ENCODE measurements at regions not wholly inside any gene's neighbourhood (a gene's known extent, or its start where the extent isn't known, plus 50 kb on each side); places are given as distances from the start of the nearest gene placed in this dataset.

GRCh38 chr5:136620621-136621020 is 255.3 kb upstream of the TRPC7 start:
- no peaks in the 10 kb centered on the region for H4K20me1 ChIP-seq (ENCODE audit: insufficient read depth)
- no peaks in the 10 kb centered on the region for H3K36me3 ChIP-seq (ENCODE audit: insufficient read depth, low read length)
- no peak overlapping the region for H3K4me2 ChIP-seq (ENCODE audit: low read length)
- no peaks in the 10 kb centered on the region for H3K79me2 ChIP-seq (replicated peaks; ENCODE audit: insufficient read depth, low read length)
- H2AFZ ChIP-seq (ENCODE audit: low read depth, low read length) = no peak overlapping the region
- no peak overlapping the region for H3K9ac ChIP-seq (ENCODE audit: low read length)
- H3K27ac ChIP-seq (ENCODE audit: low read length) = no peak overlapping the region
- TF ChIP-seq MXI1 (conservative IDR thresholded peaks at IDR 0.05; ENCODE audit: poor library complexity, severe bottlenecking) = no peak
- no peak for TF ChIP-seq CTCF (IDR thresholded peaks at IDR 0.05; ENCODE audit: poor library complexity, severe bottlenecking)
- TF ChIP-seq SMC3 (conservative IDR thresholded peaks at IDR 0.05; ENCODE audit: poor library complexity) = no peak
- TF ChIP-seq REST (IDR thresholded peaks at IDR 0.05; ENCODE audit: borderline replicate concordance) = no peak
- TF ChIP-seq RAD21 (conservative IDR thresholded peaks at IDR 0.05) = no peak
- no peak for TF ChIP-seq EZH2 (IDR thresholded peaks at IDR 0.05; ENCODE audit: borderline replicate concordance, insufficient read depth, low read length, poor library complexity, severe bottlenecking)
- no peak for TF ChIP-seq TAF1 (IDR thresholded peaks at IDR 0.05; ENCODE audit: low read depth)
- TF ChIP-seq EP300 (conservative IDR thresholded peaks at IDR 0.05; ENCODE audit: poor library complexity, severe bottlenecking) = no peak
- no peak for TF ChIP-seq POLR2AphosphoS5 (IDR thresholded peaks at IDR 0.05)
- no peaks in the 10 kb centered on the region for H3K9me2 ChIP-seq (ENCODE audit: insufficient read depth, low read length)
- no peaks in the 10 kb centered on the region for H3K27me3 ChIP-seq (ENCODE audit: insufficient read depth, low read depth, low read length)
- no peak overlapping the region for H3K4me3 ChIP-seq (ENCODE audit: low read length)
- H3F3A ChIP-seq (ENCODE audit: insufficient read depth, low read length, poor library complexity, severe bottlenecking) = no peaks in the 10 kb centered on the region
- H3K9me3 ChIP-seq (ENCODE audit: low read length) = no peaks in the 10 kb centered on the region

- H3K9me3 ChIP-seq (ENCODE audit: low read length) = no peaks in the 10 kb centered on the region
- H3K4me2 ChIP-seq (ENCODE audit: low read length) = no peak overlapping the region
- H4K20me1 ChIP-seq (ENCODE audit: insufficient read depth) = no peaks in the 10 kb centered on the region
- no peaks in the 10 kb centered on the region for H3K36me3 ChIP-seq (ENCODE audit: insufficient read depth, low read length)
- no peak overlapping the region for H3K27ac ChIP-seq (ENCODE audit: low read length)
- no peak for TF ChIP-seq REST (IDR thresholded peaks at IDR 0.05; ENCODE audit: borderline replicate concordance)
- TF ChIP-seq SMC3 (conservative IDR thresholded peaks at IDR 0.05; ENCODE audit: poor library complexity) = no peak
- TF ChIP-seq POLR2AphosphoS5 (IDR thresholded peaks at IDR 0.05) = no peak
- no peak for TF ChIP-seq EZH2 (IDR thresholded peaks at IDR 0.05; ENCODE audit: borderline replicate concordance, insufficient read depth, low read length, poor library complexity, severe bottlenecking)
- TF ChIP-seq EP300 (conservative IDR thresholded peaks at IDR 0.05; ENCODE audit: poor library complexity, severe bottlenecking) = no peak
- TF ChIP-seq TAF1 (IDR thresholded peaks at IDR 0.05; ENCODE audit: low read depth) = no peak
- TF ChIP-seq CTCF (IDR thresholded peaks at IDR 0.05; ENCODE audit: poor library complexity, severe bottlenecking) = no peak
- TF ChIP-seq MXI1 (conservative IDR thresholded peaks at IDR 0.05; ENCODE audit: poor library complexity, severe bottlenecking) = no peak
- TF ChIP-seq RAD21 (conservative IDR thresholded peaks at IDR 0.05) = no peak
- H3K79me2 ChIP-seq (replicated peaks; ENCODE audit: insufficient read depth, low read length) = no peaks in the 10 kb centered on the region
- H3K9me2 ChIP-seq (ENCODE audit: insufficient read depth, low read length) = no peaks in the 10 kb centered on the region
- no peak overlapping the region for H3K4me3 ChIP-seq (ENCODE audit: low read length)
- no peak overlapping the region for H2AFZ ChIP-seq (ENCODE audit: low read depth, low read length)
- H3K9ac ChIP-seq (ENCODE audit: low read length) = no peak overlapping the region
- no peaks in the 10 kb centered on the region for H3F3A ChIP-seq (ENCODE audit: insufficient read depth, low read length, poor library complexity, severe bottlenecking)
- H3K27me3 ChIP-seq (ENCODE audit: insufficient read depth, low read depth, low read length) = no peaks in the 10 kb centered on the region
Observed at GRCh38 chr5:136620016-136620419, 254.7 kb upstream of the TRPC7 start.

Data from neural cell (in vitro differentiated cells).